ENCODE measurements at regions not wholly inside any gene's neighbourhood (a gene's known extent, or its start where the extent isn't known, plus 50 kb on each side); places are given as distances from the start of the nearest gene placed in this dataset.

DNA sequence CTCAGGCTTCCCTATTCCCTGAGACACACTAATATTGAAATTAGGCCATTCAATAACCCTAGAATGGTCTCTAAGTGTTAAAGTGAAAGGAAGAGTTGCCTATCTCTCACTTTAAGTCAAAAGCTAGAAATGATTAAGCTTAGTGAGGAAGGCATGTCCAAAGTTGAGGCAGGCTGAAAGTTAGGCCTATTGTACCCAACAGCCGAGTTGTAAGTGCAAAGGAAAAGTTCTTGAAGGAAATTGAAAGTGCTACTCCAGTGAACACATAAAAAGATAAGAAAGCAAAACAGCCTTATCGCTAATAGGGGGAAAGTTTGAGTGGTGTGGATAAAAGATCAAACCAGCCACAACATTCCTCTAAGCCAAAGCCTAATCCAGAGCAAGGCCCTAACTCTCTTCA is 117.9 kb upstream of the SPATA12 start:
- FAIRE-seq: no peak
- DNase-seq (ENCODE audit: low read depth): no peak
- TF ChIP-seq, protein P1, sequence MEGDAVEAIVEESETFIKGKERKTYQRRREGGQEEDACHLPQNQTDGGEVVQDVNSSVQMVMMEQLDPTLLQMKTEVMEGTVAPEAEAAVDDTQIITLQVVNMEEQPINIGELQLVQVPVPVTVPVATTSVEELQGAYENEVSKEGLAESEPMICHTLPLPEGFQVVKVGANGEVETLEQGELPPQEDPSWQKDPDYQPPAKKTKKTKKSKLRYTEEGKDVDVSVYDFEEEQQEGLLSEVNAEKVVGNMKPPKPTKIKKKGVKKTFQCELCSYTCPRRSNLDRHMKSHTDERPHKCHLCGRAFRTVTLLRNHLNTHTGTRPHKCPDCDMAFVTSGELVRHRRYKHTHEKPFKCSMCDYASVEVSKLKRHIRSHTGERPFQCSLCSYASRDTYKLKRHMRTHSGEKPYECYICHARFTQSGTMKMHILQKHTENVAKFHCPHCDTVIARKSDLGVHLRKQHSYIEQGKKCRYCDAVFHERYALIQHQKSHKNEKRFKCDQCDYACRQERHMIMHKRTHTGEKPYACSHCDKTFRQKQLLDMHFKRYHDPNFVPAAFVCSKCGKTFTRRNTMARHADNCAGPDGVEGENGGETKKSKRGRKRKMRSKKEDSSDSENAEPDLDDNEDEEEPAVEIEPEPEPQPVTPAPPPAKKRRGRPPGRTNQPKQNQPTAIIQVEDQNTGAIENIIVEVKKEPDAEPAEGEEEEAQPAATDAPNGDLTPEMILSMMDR (IDR thresholded peaks at IDR 0.05; ENCODE audit: insufficient read depth, low read length, severe bottlenecking): no peak
- Histone ChIP-seq H3K4me3 (ENCODE audit: low read depth, low read length) (no peak overlapping the region), H3K36me3 (ENCODE audit: control insufficient read depth, insufficient read depth, low read length) (no peaks in the 10 kb centered on the region), H3K27me3 (ENCODE audit: control insufficient read depth, insufficient read depth, low read length) (no peaks in the 10 kb centered on the region)

- no peak overlapping the region for H3K4me3 ChIP-seq (ENCODE audit: low read depth, low read length)
- H3K27me3 ChIP-seq (ENCODE audit: control insufficient read depth, insufficient read depth, low read length): no peaks in the 10 kb centered on the region
- DNase-seq (ENCODE audit: low read depth): no peak
- no peaks in the 10 kb centered on the region for H3K36me3 ChIP-seq (ENCODE audit: control insufficient read depth, insufficient read depth, low read length)
- TF ChIP-seq, protein P1 (IDR thresholded peaks at IDR 0.05; ENCODE audit: insufficient read depth, low read length, severe bottlenecking): no peak
- FAIRE-seq: no peak
Observed at GRCh38 chr3:56940976-56941375, 119.5 kb upstream of the SPATA12 start.

DNA sequence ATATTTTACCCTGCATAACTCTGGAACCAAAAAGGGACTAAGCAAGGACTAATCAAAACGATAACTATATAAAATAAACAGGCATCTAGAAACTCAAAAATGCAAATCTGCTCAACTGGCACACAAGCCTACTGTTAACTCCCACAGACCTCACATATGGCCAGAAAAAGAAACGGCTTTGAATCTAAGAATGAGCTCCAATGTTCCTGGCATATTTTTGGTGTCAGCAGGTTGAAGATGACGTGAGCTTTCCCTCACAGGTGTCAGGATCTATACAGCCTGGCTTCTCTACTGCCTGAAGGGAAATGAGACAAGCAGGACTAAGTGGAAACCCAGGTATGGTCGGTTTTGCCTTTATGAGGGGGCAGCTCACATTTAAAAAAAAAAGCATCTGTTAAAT is 120.1 kb upstream of the SPATA12 start:
- FAIRE-seq: no peak
- no peak overlapping the region for H3K4me3 ChIP-seq (ENCODE audit: low read depth, low read length)
- DNase-seq (ENCODE audit: low read depth): no peak
- H3K36me3 ChIP-seq (ENCODE audit: control insufficient read depth, insufficient read depth, low read length): no peaks in the 10 kb centered on the region
- H3K27me3 ChIP-seq (ENCODE audit: control insufficient read depth, insufficient read depth, low read length): no peaks in the 10 kb centered on the region
- TF ChIP-seq, protein P1 (IDR thresholded peaks at IDR 0.05; ENCODE audit: insufficient read depth, low read length, severe bottlenecking): no peak

GRCh38 chr3:56939834-56940233 is 120.6 kb upstream of the SPATA12 start:
- FAIRE-seq (no peak), DNase-seq (ENCODE audit: low read depth) (no peak)
- H3K4me3 ChIP-seq (ENCODE audit: low read depth, low read length): no peak overlapping the region
- H3K36me3 ChIP-seq (ENCODE audit: control insufficient read depth, insufficient read depth, low read length): no peaks in the 10 kb centered on the region
- TF ChIP-seq, protein P1 (IDR thresholded peaks at IDR 0.05; ENCODE audit: insufficient read depth, low read length, severe bottlenecking): no peak
- no peaks in the 10 kb centered on the region for H3K27me3 ChIP-seq (ENCODE audit: control insufficient read depth, insufficient read depth, low read length)

DNA sequence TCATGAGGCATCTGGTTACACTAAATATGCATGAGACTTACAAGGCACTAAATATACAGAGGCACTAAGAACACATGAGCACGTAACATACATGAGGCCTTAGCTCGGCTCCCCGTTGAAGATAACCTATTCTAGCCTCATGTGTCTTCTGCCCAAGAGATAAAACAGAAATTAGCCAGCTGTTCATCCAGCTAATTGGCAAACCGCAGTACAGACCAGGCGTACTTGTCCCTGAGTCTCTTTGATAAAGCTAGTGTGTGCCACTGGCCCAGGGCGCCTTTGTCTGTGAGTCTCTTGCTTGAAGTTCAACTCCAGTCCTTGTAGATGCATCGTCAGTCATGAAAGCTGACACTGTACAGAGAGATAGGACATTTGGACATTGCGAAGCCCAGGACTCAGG is 121.9 kb upstream of the SPATA12 start:
- no peak overlapping the region for H3K4me3 ChIP-seq (ENCODE audit: low read depth, low read length)
- H3K36me3 ChIP-seq (ENCODE audit: control insufficient read depth, insufficient read depth, low read length): no peaks in the 10 kb centered on the region
- no peaks in the 10 kb centered on the region for H3K27me3 ChIP-seq (ENCODE audit: control insufficient read depth, insufficient read depth, low read length)
- DNase-seq (ENCODE audit: low read depth) (no peak), FAIRE-seq (no peak)
- TF ChIP-seq, protein P1 (IDR thresholded peaks at IDR 0.05; ENCODE audit: insufficient read depth, low read length, severe bottlenecking): no peak

DNA sequence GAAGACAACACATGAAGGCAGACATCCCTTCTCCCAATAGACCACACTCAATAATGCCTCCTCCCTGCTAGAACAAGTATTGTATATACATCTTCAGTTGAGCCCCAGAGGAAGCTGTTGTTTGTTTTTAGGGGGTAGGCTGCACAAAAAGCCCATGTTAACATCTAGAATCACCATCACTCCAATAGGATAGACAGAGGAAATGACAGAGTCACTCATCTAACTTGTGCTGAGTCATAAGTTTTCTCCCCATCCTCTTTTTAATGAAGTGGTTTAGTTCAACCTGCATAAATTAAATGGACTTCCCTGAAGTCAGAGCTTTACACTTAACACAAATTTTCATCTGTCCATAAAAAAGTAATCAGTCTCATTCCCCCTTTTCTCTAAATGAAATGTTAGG is 122.9 kb upstream of the SPATA12 start:
- no peak overlapping the region for H3K4me3 ChIP-seq (ENCODE audit: low read depth, low read length)
- TF ChIP-seq, protein P1 (IDR thresholded peaks at IDR 0.05; ENCODE audit: insufficient read depth, low read length, severe bottlenecking): no peak
- no peaks in the 10 kb centered on the region for H3K36me3 ChIP-seq (ENCODE audit: control insufficient read depth, insufficient read depth, low read length)
- no peaks in the 10 kb centered on the region for H3K27me3 ChIP-seq (ENCODE audit: control insufficient read depth, insufficient read depth, low read length)
- no peak for FAIRE-seq
- no peak for DNase-seq (ENCODE audit: low read depth)
